HepG2 (cell line): ENCODE measurements at regions not wholly inside any gene's neighbourhood (a gene's known extent, or its start where the extent isn't known, plus 50 kb on each side); places are given as distances from the start of the nearest gene placed in this dataset.

Experiments used
- ATAC-seq: fragments of 200-7000 bp; cut with Tn5 transposase; 3 replicates; pipeline ENCODE4 v1.9.1; 2020; ENCODE audit warnings: mild to moderate bottlenecking, moderate library complexity
- BruUV-seq: library from RNA; stranded (reverse); fragments of 400-500 nt; replicated peaks from 2 replicates; lab custom pipeline; 2021; lab: Mats Ljungman, UMichigan
- CTCF ChIA-PET: fragments of 300-600 bp; formaldehyde crosslinking; extraction: SDS; loops from one replicate; lab custom pipeline; 2021; ENCODE audit warnings: low total read pairs, inconsistent platforms, low intra/inter-chr PET ratio; lab: Yijun Ruan, JAX
- POLR2A ChIA-PET: fragments of 350-600 bp; sonication (Branson Sonifier 250); formaldehyde crosslinking; loops from one replicate; lab custom pipeline; 2020; ENCODE audit warnings: antibody characterized with exemption, inconsistent platforms; lab: Yijun Ruan, JAX
- DNase-seq: peaks from one replicate; pipeline ENCODE4 v3.0.0-alpha.2; 2015; ENCODE audit warnings: low spot score
- FAIRE-seq: peaks from 3 replicates; lab custom pipeline; 2011; peaks lifted over from hg19 to GRCh38; lab: Jason Lieb, UNC
- H2AFZ ChIP-seq: one replicate; pipeline ENCODE4 v1.6.1; 2011; ENCODE audit warnings: low read length, inconsistent platforms
- H3K27ac ChIP-seq: fragments of 300-600 bp; 3 replicates; pipeline ENCODE4 v1.8.0; 2011; ENCODE audit warnings: mixed run types, mild to moderate bottlenecking, mixed read lengths, low read length, inconsistent platforms; ENCODE audit not compliant: insufficient read depth; ENCODE audit errors: extremely low read length
- H3K27me3 ChIP-seq, 2 experiments: fragments of 200-600 bp in 1 of 2; 2 replicates in 1 of 2; 3 replicates in 1 of 2; pipeline versions ENCODE4 v1.6.0 to v1.8.0; 2011; ENCODE audit warnings: low read length in 2 of 2, mild to moderate bottlenecking in 2 of 2, moderate library complexity in 2 of 2, inconsistent platforms in 1 of 2; ENCODE audit not compliant: insufficient read depth in 2 of 2, control insufficient read depth in 1 of 2
- H3K36me3 ChIP-seq, 2 experiments: fragments of 200-600 bp in 1 of 2; replicated peaks in 1 of 2; 2 replicates in 1 of 2; 3 replicates in 1 of 2; pipeline versions ENCODE4 v1.5.1 to v1.8.0; 2011; ENCODE audit warnings: low read length in 2 of 2, inconsistent platforms in 1 of 2; ENCODE audit not compliant: insufficient read depth in 2 of 2, control insufficient read depth in 1 of 2
- H3K4me1 ChIP-seq: 2 replicates; pipeline ENCODE4 v1.5.1; 2012; ENCODE audit warnings: low read length, inconsistent platforms; ENCODE audit not compliant: insufficient read depth
- H3K4me2 ChIP-seq: 2 replicates; pipeline ENCODE4 v1.6.0; 2011; ENCODE audit warnings: low read depth, low read length, inconsistent platforms
- H3K4me3 ChIP-seq, 3 experiments: fragments of 200-600 bp in 1 of 3; sonication (generic), shearing (Covaris generic) in 1 of 3; replicated peaks in 1 of 3; 2 replicates each; pipeline ENCODE4 v1.5.1; 2011 to 2016; ENCODE audit warnings: low read length in 3 of 3, inconsistent platforms in 2 of 3, low read depth in 2 of 3, mild to moderate bottlenecking in 2 of 3, control low read depth in 1 of 3, mixed read lengths in 1 of 3; ENCODE audit not compliant: insufficient read depth in 1 of 3
- H3K79me2 ChIP-seq: one replicate; pipeline ENCODE4 v1.6.1; 2011; ENCODE audit warnings: low read length, inconsistent platforms; ENCODE audit not compliant: insufficient read depth
- H3K9ac ChIP-seq: 2 replicates; pipeline ENCODE4 v1.6.0; 2011; ENCODE audit warnings: mild to moderate bottlenecking, low read depth, low read length, inconsistent platforms; ENCODE audit not compliant: insufficient read depth
- H3K9me3 ChIP-seq: 2 replicates; pipeline ENCODE4 v1.5.1; 2012; ENCODE audit warnings: mild to moderate bottlenecking, low read length
- H4K20me1 ChIP-seq: 2 replicates; pipeline ENCODE4 v1.6.0; 2011; ENCODE audit warnings: inconsistent platforms, mild to moderate bottlenecking, low read length, moderate library complexity; ENCODE audit not compliant: insufficient read depth
- AHDC1 ChIP-seq: sonication (generic); formaldehyde crosslinking; IDR thresholded peaks from 2 replicates; pipeline ENCODE4 v1.5.1; 2020; ENCODE audit warnings: mild to moderate bottlenecking, missing genetic modification reagents, borderline replicate concordance
- ATRX ChIP-seq: sonication (generic); formaldehyde crosslinking; IDR thresholded peaks from 2 replicates; pipeline ENCODE4 v1.4.0; 2020; ENCODE audit warnings: missing genetic modification reagents, borderline replicate concordance
- CEBPG ChIP-seq: IDR thresholded peaks from 2 replicates; pipeline ENCODE4 v1.6.1; 2016
- IRF1 ChIP-seq: sonication (generic); formaldehyde crosslinking; IDR thresholded peaks from 2 replicates; pipeline ENCODE4 v1.4.0; 2020; ENCODE audit warnings: low read depth, mild to moderate bottlenecking, missing genetic modification reagents
- MTF1 ChIP-seq: sonication (generic); formaldehyde crosslinking; IDR thresholded peaks from 2 replicates; pipeline ENCODE4 v1.5.0; 2020; ENCODE audit warnings: missing genetic modification reagents
- NCOA1 ChIP-seq: sonication (generic); formaldehyde crosslinking; IDR thresholded peaks from 2 replicates; pipeline ENCODE4 v1.9.0; 2021; ENCODE audit warnings: missing genetic modification reagents
- PRPF4 ChIP-seq: fragments of 200-400 bp; formaldehyde crosslinking; IDR thresholded peaks from 2 replicates; pipeline ENCODE4 v1.6.1; 2016; ENCODE audit warnings: low read length, low read depth; ENCODE audit not compliant: poor library complexity, severe bottlenecking
- RFX1 ChIP-seq: fragments of 450-650 bp; IDR thresholded peaks from 2 replicates; pipeline ENCODE4 v1.6.1; 2017
- ZFP1 ChIP-seq: IDR thresholded peaks from 2 replicates; pipeline ENCODE4 v1.6.1; 2016
- ZNF142 ChIP-seq: sonication (generic); formaldehyde crosslinking; IDR thresholded peaks from 2 replicates; pipeline ENCODE4 v1.4.0; 2020; ENCODE audit warnings: missing genetic modification reagents
- ZNF20 ChIP-seq: sonication (generic); formaldehyde crosslinking; IDR thresholded peaks from 2 replicates; pipeline ENCODE4 v1.4.0; 2020; ENCODE audit warnings: mild to moderate bottlenecking, moderate library complexity, missing genetic modification reagents
- ZNF430 ChIP-seq: sonication (generic); formaldehyde crosslinking; IDR thresholded peaks from 2 replicates; pipeline ENCODE4 v1.9.0; 2021; ENCODE audit warnings: mild to moderate bottlenecking, missing genetic modification reagents
- ZNF580 ChIP-seq: IDR thresholded peaks from 2 replicates; pipeline ENCODE4 v1.6.1; 2016; ENCODE audit warnings: low read depth, borderline replicate concordance
- WGBS: methylation state at CpG from one replicate; pipeline ENCODE4 v1.1.6; 2017; ENCODE audit warnings: low lambda C conversion rate; 5-methylcytosine and 5-hydroxymethylcytosine counted together
- in situ Hi-C: cut with HindIII; loops from 2 replicates; pipeline ENCODE4 v1.10.0; 2017; ENCODE audit warnings: low pct_unique_long_range_greater_than_20kb; ENCODE audit not compliant: extremely low pct_ligation_motif_present
- intact Hi-C: fragments of 100-400 bp; cut with micrococcal nuclease; formaldehyde crosslinking; loops from one replicate; pipeline ENCODE4 v1.10.0; 2022; ENCODE audit not compliant: unreplicated experiment

GRCh38 chr18:57891707-57892391 is 88.7 kb upstream of the ATP8B1 start:
- in situ Hi-C loops: loop anchor here (25.0 kb wide), 1 partner anchor 220 kb away; no protein-coding TSS in a partner anchor
- POLR2A ChIA-PET: no interaction called here
- TF ChIP-seq RFX1 (no peak), AHDC1 (no peak), MTF1 (CRISPR knock-in tag) (no peak), ZFP1 (CRISPR knock-in tag) (no peak), IRF1 (CRISPR knock-in tag) (no peak), ZNF580 (no peak), CEBPG (CRISPR knock-in tag) (no peak), ZNF142 (CRISPR knock-in tag) (no peak), ZNF20 (CRISPR knock-in tag) (no peak), ATRX (CRISPR knock-in tag) (no peak), PRPF4 (no peak), ZNF430 (CRISPR knock-in tag) (no peak), NCOA1 (CRISPR knock-in tag) (no peak)

More at GRCh38 chr18:57891707-57892391, 88.7 kb upstream of the ATP8B1 start:
- H3K4me2 ChIP-seq: no peak overlapping the region
- H3K4me3 ChIP-seq: no peak overlapping the region
- peaks cover 7% of the 10 kb centered on the region for H3K9me3 ChIP-seq
- no peak overlapping the region for H3K27ac ChIP-seq
- FAIRE-seq: no peak
- intact Hi-C loops: no loop called here
- H3K4me1 ChIP-seq: peaks cover 6% of the 10 kb centered on the region; the same call in 1 of the 2 replicates
- DNase-seq: no peak
- no peaks in the 10 kb centered on the region for H4K20me1 ChIP-seq
- BruUV-seq: no TSS peak
- CTCF ChIA-PET: no interaction called here
- 20% methylated on average over 1 of the region's 2 CpGs for WGBS
- H2AFZ ChIP-seq: no peak overlapping the region
- no peak for ATAC-seq
- H3K9ac ChIP-seq: no peak overlapping the region
- H3K27me3 ChIP-seq: no peaks in the 10 kb centered on the region; a peak in 2 of 5 replicates
- H3K36me3 ChIP-seq: no peaks in the 10 kb centered on the region
- H3K79me2 ChIP-seq: no peaks in the 10 kb centered on the region
